WTC11 (cell line): ENCODE measurements at regions not wholly inside any gene's neighbourhood (a gene's known extent, or its start where the extent isn't known, plus 50 kb on each side); places are given as distances from the start of the nearest gene placed in this dataset.

Experiments
- ATAC-seq: fragments of 200-7000 bp; cut with Tn5 transposase; 2 replicates; pipeline ENCODE4 v1.10.0; 2021; ENCODE audit warnings: mild to moderate bottlenecking, moderate library complexity
- CTCF ChIA-PET: fragments of 300-600 bp; sonication (Branson Sonifier 250); formaldehyde crosslinking; loops from one replicate; lab custom pipeline; 2021; ENCODE audit warnings: antibody characterized with exemption; lab: Charles Lee
- POLR2A ChIA-PET: fragments of 350-600 bp; sonication (Branson Sonifier 250); formaldehyde crosslinking; loops from one replicate; lab custom pipeline; 2021; ENCODE audit warnings: antibody characterized with exemption; lab: Charles Lee
- DNase-seq: peaks from one replicate; pipeline ENCODE4 v3.0.0; 2021; ENCODE audit warnings: low spot score
- H3K27ac Mint-ChIP-seq: 2 replicates; pipeline ENCODE4 v1.8.0; 2021; ENCODE audit warnings: mixed read lengths
- H3K27me3 Mint-ChIP-seq: 2 replicates; pipeline ENCODE4 v1.8.0; 2021; ENCODE audit warnings: low read depth, mild to moderate bottlenecking, moderate library complexity, mixed read lengths
- H3K36me3 Mint-ChIP-seq: 2 replicates; pipeline ENCODE4 v1.8.0; 2021; ENCODE audit warnings: mixed read lengths
- H3K4me1 Mint-ChIP-seq: 2 replicates; pipeline ENCODE4 v1.8.0; 2022; ENCODE audit warnings: mixed read lengths
- H3K4me3 Mint-ChIP-seq: 2 replicates; pipeline ENCODE4 v1.8.0; 2021; ENCODE audit warnings: mild to moderate bottlenecking, moderate library complexity, mixed read lengths
- H3K9me3 Mint-ChIP-seq: 2 replicates; pipeline ENCODE4 v1.8.0; 2021; ENCODE audit warnings: mixed read lengths
- CTCF ChIP-seq: fragments of 200-600 bp; IDR thresholded peaks from 2 replicates; pipeline ENCODE4 v1.8.0; 2022; ENCODE audit warnings: antibody characterized with exemption
- EMX1 ChIP-seq: fragments of 250-450 bp; sonication (Bioruptor Pico); IDR thresholded peaks from 2 replicates; pipeline ENCODE4 v1.8.0; 2021; ENCODE audit warnings: mild to moderate bottlenecking
- HMGA2 ChIP-seq: fragments of 250-450 bp; sonication (Bioruptor Pico); IDR thresholded peaks from 2 replicates; pipeline ENCODE4 v1.4.0; 2021; ENCODE audit warnings: mild to moderate bottlenecking, moderate library complexity
- MYBL2 ChIP-seq: sonication (generic); formaldehyde crosslinking; IDR thresholded peaks from 2 replicates; pipeline ENCODE4 v1.8.1; 2023; ENCODE audit warnings: mild to moderate bottlenecking, moderate library complexity, missing genetic modification reagents
- NFATC4 ChIP-seq: fragments of 250-450 bp; sonication (Bioruptor Pico); IDR thresholded peaks from 2 replicates; pipeline ENCODE4 v1.9.0; 2021; ENCODE audit warnings: mild to moderate bottlenecking
- NR3C1 ChIP-seq: sonication (generic); formaldehyde crosslinking; conservative IDR thresholded peaks from 2 replicates; pipeline ENCODE4 v1.8.1; 2023; ENCODE audit warnings: low read depth, mild to moderate bottlenecking, missing genetic modification reagents
- RELA ChIP-seq: sonication (generic); formaldehyde crosslinking; IDR thresholded peaks from 2 replicates; pipeline ENCODE4 v1.8.1; 2022; ENCODE audit warnings: missing genetic modification reagents, mild to moderate bottlenecking, borderline replicate concordance
- SOX15 ChIP-seq: fragments of 250-450 bp; sonication (Bioruptor Pico); IDR thresholded peaks from 2 replicates; pipeline ENCODE4 v1.9.0; 2021; ENCODE audit warnings: mild to moderate bottlenecking
- TEAD4 ChIP-seq: sonication (generic); formaldehyde crosslinking; IDR thresholded peaks from 2 replicates; pipeline ENCODE4 v1.8.0; 2022; ENCODE audit warnings: mild to moderate bottlenecking, missing genetic modification reagents
- ZBTB21 ChIP-seq: sonication (generic); formaldehyde crosslinking; IDR thresholded peaks from 2 replicates; pipeline ENCODE4 v1.8.1; 2023; ENCODE audit warnings: mild to moderate bottlenecking, missing genetic modification reagents, borderline replicate concordance
- ZMAT4 ChIP-seq: fragments of 250-450 bp; sonication (Bioruptor Pico); IDR thresholded peaks from 2 replicates; pipeline ENCODE4 v1.9.0; 2021; ENCODE audit warnings: mild to moderate bottlenecking
- ZNF138 ChIP-seq: sonication (generic); formaldehyde crosslinking; conservative IDR thresholded peaks from 2 replicates; pipeline ENCODE4 v1.8.1; 2022; ENCODE audit warnings: mild to moderate bottlenecking, moderate library complexity, missing genetic modification reagents
- ZNF532 ChIP-seq: fragments of 250-450 bp; sonication (Bioruptor Pico); IDR thresholded peaks from 2 replicates; pipeline ENCODE4 v1.9.0; 2021; ENCODE audit warnings: mild to moderate bottlenecking, borderline replicate concordance
- TF ChIP-seq, protein P1 (sequence below): sonication (generic); formaldehyde crosslinking; IDR thresholded peaks from 2 replicates; pipeline ENCODE4 v1.8.1; 2023; ENCODE audit warnings: mild to moderate bottlenecking, missing genetic modification reagents
- TF ChIP-seq, protein P2 (sequence below): sonication (generic); formaldehyde crosslinking; IDR thresholded peaks from 2 replicates; pipeline ENCODE4 v1.8.1; 2023; ENCODE audit warnings: mild to moderate bottlenecking, moderate library complexity, missing genetic modification reagents
- TF ChIP-seq, protein P3 (sequence below): fragments of 250-450 bp; sonication (Bioruptor Pico); IDR thresholded peaks from 2 replicates; pipeline ENCODE4 v1.9.0; 2021; ENCODE audit warnings: moderate library complexity, mild to moderate bottlenecking, inconsistent platforms, borderline replicate concordance
- TF ChIP-seq, protein P4 (sequence below): sonication (generic); formaldehyde crosslinking; IDR thresholded peaks from 2 replicates; pipeline ENCODE4 v1.8.1; 2022; ENCODE audit warnings: missing genetic modification reagents, borderline replicate concordance

DNA sequence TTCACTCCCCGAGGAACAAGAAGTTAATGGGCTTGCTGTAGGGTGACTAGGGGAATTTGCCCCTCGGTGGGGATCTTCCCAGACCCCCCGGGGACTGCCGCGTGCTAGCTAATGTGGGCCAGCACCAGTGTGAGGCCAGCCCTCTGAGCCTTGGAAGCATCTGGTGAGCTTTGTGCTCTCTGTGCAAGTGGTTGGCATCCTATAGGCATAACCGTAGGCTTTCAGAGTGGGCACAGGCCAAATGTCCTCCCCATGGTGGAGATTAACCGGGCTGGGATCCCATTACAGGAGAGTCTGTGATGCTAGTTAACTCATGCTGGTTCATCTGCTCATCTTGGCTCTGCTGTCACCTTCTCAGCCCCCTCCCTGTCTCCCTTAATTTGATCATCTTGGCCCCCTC lies 125.7 kb downstream of the TRIM29 start (continued):
- no peak for TF ChIP-seq CTCF

- CTCF ChIA-PET: interaction anchor here (0.8 to 5.5 kb wide), 12 partner anchors 10 to 283 kb away, joined by 3 to 65 read pairs (median 4); partner anchors contain the start of gene NECTIN1
Measured at GRCh38 chr11:120011836-120012235, 126.1 kb downstream of the TRIM29 start.

More at GRCh38 chr11:120011836-120012235, 126.1 kb downstream of the TRIM29 start:
- Mint-ChIP-seq H3K27me3 (peaks cover 22% of the 10 kb centered on the region), H3K9me3 (no peaks in the 10 kb centered on the region), H3K4me1 (peaks cover 40% of the 10 kb centered on the region), H3K4me3 (no peak overlapping the region), H3K27ac (no peak overlapping the region), H3K36me3 (no peaks in the 10 kb centered on the region)
- DNase-seq (no peak), ATAC-seq (no peak)
- POLR2A ChIA-PET: no interaction called here
- TF ChIP-seq, protein P1, sequence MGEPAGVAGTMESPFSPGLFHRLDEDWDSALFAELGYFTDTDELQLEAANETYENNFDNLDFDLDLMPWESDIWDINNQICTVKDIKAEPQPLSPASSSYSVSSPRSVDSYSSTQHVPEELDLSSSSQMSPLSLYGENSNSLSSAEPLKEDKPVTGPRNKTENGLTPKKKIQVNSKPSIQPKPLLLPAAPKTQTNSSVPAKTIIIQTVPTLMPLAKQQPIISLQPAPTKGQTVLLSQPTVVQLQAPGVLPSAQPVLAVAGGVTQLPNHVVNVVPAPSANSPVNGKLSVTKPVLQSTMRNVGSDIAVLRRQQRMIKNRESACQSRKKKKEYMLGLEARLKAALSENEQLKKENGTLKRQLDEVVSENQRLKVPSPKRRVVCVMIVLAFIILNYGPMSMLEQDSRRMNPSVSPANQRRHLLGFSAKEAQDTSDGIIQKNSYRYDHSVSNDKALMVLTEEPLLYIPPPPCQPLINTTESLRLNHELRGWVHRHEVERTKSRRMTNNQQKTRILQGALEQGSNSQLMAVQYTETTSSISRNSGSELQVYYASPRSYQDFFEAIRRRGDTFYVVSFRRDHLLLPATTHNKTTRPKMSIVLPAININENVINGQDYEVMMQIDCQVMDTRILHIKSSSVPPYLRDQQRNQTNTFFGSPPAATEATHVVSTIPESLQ (CRISPR knock-in tag): no peak
- TF ChIP-seq NR3C1 (CRISPR knock-in tag) (no peak), ZMAT4 (CRISPR knock-in tag) (no peak), MYBL2 (CRISPR knock-in tag) (no peak), ZNF138 (CRISPR knock-in tag) (no peak), NFATC4 (CRISPR knock-in tag) (no peak), ZNF532 (CRISPR knock-in tag) (no peak), EMX1 (CRISPR knock-in tag) (no peak), HMGA2 (no peak), SOX15 (CRISPR knock-in tag) (no peak), ZBTB21 (CRISPR knock-in tag) (no peak), TEAD4 (no peak), RELA (CRISPR knock-in tag) (no peak)
- TF ChIP-seq, protein P2, sequence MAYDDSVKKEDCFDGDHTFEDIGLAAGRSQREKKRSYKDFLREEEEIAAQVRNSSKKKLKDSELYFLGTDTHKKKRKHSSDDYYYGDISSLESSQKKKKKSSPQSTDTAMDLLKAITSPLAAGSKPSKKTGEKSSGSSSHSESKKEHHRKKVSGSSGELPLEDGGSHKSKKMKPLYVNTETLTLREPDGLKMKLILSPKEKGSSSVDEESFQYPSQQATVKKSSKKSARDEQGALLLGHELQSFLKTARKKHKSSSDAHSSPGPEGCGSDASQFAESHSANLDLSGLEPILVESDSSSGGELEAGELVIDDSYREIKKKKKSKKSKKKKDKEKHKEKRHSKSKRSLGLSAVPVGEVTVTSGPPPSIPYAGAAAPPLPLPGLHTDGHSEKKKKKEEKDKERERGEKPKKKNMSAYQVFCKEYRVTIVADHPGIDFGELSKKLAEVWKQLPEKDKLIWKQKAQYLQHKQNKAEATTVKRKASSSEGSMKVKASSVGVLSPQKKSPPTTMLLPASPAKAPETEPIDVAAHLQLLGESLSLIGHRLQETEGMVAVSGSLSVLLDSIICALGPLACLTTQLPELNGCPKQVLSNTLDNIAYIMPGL (CRISPR knock-in tag): no peak
- TF ChIP-seq, protein P3, sequence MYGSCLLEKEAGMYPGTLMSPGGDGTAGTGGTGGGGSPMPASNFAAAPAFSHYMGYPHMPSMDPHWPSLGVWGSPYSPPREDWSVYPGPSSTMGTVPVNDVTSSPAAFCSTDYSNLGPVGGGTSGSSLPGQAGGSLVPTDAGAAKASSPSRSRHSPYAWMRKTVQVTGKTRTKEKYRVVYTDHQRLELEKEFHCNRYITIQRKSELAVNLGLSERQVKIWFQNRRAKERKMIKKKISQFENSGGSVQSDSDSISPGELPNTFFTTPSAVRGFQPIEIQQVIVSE (CRISPR knock-in tag): no peak
- TF ChIP-seq, protein P4, sequence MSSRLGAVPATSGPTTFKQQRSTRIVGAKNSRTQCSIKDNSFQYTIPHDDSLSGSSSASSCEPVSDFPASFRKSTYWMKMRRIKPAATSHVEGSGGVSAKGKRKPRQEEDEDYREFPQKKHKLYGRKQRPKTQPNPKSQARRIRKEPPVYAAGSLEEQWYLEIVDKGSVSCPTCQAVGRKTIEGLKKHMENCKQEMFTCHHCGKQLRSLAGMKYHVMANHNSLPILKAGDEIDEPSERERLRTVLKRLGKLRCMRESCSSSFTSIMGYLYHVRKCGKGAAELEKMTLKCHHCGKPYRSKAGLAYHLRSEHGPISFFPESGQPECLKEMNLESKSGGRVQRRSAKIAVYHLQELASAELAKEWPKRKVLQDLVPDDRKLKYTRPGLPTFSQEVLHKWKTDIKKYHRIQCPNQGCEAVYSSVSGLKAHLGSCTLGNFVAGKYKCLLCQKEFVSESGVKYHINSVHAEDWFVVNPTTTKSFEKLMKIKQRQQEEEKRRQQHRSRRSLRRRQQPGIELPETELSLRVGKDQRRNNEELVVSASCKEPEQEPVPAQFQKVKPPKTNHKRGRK (CRISPR knock-in tag): no peak
